NCI-H1930 (cell line): ENCODE measurements at regions not wholly inside any gene's neighbourhood (a gene's known extent, or its start where the extent isn't known, plus 50 kb on each side); places are given as distances from the start of the nearest gene placed in this dataset.

Experiments used
- DNase-seq, 2 experiments: peaks; one replicate each; lab custom pipeline; 2025; lab: John Stamatoyannopoulos, UW

DNA sequence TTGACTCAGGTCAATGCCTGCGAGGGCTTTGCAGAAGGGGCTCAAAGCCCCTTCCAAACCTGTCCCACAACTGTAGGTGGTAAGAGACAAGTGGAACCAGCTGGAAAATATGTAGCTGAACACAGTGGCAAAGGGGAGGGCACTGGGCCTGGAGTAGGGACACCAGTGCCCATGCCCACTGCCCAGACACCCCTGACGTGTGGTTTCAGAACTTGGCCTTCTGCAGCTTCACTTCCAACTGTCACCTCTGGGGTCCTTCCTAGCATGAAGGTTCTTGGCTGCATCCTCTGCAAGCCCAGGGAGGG is 233.1 kb upstream of the IRX1 start:
- no peak for DNase-seq

DNA sequence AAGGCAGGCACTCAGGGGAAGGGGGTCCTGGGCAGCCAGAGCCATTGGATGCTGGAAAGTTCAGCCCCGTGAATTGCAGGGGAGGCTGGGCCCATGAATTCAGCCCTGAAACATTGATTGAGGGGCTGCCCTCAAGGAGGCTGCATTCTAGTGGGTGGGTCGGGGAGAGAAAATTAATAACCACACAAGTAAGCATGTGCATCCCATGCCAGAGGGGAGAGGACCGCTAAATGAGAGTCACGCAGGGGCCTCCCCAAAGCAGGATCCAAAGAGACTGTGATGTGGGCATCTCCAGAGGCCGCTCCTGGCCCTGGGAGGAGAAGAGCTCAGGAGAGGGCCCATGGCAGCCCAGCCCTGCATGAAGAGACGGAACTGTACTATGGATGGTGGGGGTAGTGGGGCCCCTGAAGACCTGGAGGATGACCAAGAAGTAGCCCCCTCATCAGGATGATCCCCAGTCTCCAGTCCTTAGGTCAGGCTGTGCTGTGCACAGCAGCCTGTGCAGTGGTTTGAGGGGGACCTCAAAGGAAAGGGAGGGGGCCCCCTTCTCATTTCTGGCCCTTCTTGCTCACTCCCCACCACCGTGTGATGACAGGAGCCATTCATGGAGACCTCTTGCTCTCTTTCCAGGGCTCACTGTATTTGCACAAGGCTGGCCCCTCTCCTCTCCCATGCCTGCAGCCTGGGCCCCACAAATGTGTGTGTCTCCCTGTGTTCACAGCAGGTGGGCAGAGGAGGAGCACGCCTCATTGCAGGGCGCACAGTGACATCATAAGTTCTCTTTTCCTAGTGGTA is 233.6 kb upstream of the IRX1 start:
- DNase-seq = no peak

DNA sequence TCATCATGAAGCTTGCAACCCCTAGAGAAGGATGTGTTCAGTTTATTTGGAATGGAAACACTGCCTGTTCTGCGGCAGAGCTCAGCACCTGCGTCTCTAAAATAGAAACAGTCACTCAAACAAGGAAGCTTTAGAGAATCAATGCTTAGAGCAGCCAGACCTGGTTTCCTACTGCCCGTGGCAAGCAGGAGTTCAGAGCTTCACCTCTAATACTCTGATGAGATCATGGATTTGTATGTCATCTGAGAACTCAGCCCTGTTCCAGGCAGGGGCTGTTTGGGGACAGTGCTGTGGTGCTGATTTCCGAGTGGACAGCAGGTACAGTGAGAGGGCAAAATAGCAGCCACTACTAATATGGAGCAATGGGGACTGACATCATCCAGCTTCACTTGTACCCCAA is 236.0 kb upstream of the IRX1 start:
- no peak for DNase-seq

DNA sequence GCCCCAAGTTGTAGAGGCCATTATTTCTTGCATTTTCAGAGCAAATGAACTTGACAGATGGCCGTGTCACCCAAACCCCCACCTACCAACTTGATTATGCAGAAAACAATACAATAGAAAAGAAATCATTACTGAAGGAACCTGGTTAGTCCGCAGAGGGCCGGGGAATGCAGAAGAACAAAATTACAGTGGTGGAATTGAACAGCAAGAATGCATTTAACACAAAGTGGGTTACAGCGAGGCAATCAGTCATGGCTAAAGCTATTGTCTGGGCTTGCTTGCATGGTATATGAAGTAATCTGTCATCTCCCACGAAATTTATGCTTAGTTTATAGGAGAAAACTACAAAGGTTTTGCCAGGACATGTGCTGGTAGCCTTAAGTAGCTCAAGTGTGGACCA is 238.3 kb upstream of the IRX1 start:
- no peak for DNase-seq

GRCh38 chr5:3356016-3356415 is 239.6 kb upstream of the IRX1 start:
- DNase-seq = no peak

GRCh38 chr5:3355126-3355525 is 240.5 kb upstream of the IRX1 start:
- DNase-seq = no peak

GRCh38 chr5:3354606-3355005 is 241.0 kb upstream of the IRX1 start:
- no peak for DNase-seq

DNA sequence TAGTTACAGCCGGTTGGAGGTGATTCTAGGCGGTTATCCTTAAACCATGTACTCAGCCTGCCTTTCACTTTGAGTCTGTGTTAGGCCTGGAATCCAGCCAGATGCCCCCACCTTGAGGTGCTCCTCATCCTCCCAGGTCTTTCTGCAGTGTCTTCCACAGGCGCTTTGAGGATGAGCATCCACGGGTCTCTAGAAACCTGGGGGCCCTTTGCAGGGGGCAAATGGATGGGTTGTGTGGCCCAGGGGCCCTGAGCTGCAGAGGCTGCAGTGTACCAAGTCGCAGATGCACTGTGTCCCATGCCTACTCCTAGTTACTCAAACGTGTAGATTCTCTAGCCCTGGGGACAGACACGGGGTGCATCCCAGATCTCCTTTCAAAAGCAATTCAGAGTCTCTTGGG is 242.1 kb upstream of the IRX1 start:
- DNase-seq = no peak

DNA sequence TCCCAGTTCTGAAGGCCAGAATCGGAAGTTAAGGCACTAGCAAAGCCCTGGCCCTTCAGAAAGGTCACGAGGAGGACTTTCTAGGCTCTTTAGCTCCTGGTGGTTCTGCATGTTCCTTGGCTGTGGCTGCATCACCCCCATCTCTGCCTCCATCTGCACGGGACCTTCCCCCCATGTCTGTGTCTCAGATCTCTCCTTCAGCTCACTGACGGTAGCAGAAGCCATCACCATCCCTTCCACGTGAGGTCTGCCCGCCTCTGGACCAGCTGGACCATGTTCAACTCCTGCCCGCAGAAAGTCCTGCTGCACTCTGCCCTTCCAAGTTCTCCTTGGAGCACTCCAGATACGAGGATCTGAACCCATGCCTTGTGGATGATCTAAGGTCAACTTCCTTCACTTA is 242.9 kb upstream of the IRX1 start:
- no peak for DNase-seq

GRCh38 chr5:3351581-3352442 is 243.8 kb upstream of the IRX1 start:
- DNase-seq = no peak

DNA sequence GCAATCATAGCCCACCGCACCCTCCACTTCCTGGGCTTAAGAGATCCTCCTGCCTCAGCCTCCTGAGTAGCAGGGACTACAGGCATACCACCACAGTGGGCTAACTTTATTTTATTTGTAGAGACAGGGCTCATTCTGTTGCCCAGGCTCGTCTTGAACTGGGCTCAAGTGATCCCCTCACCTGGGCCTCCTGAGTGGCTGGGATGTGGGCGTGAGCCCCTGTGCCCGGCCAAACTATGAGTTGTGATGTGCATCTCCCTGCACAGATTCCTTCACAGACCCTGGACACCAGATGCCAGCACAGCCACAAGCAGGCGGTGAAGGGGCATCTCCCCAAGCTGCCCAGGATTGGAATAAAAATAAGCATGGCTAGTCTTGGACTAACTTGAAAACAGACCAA is 244.9 kb upstream of the IRX1 start:
- no peak for DNase-seq

DNA sequence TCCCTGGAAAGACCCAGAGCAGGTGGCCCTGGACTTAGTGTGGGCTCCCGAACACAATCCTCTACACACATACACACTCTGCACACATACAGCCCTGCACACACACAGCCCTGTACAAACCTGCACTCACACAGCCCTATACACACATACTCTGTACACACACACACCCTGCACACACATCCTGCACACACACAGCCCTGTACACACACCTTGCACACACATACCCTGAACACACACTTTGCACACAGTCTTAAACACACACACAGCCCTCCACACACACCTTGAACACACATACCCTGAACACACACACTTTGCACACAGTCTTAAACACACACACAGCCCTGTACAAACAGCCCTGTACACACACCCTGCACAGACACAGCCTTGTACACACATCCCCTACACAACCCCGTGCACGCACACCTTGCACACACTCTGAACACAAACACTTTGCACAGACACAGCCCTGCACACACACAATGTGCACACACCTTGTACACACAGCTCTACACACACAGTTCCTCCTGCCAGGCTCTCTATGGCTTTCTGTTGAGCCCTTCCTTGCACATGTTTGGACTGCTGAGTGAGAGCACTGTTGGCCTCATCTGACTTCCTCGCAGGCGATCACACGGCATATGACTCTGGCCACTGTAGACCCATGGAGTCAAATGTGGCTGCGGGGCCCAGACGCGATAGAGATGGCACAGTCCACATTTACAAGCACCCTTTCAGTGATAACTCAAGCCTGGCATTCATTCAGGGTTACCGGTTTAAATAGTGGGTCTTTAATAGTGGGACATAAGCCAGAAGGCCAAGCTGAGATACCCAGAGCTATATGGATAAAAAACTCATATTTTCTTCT is 245.7 kb upstream of the IRX1 start:
- DNase-seq = no peak

DNA sequence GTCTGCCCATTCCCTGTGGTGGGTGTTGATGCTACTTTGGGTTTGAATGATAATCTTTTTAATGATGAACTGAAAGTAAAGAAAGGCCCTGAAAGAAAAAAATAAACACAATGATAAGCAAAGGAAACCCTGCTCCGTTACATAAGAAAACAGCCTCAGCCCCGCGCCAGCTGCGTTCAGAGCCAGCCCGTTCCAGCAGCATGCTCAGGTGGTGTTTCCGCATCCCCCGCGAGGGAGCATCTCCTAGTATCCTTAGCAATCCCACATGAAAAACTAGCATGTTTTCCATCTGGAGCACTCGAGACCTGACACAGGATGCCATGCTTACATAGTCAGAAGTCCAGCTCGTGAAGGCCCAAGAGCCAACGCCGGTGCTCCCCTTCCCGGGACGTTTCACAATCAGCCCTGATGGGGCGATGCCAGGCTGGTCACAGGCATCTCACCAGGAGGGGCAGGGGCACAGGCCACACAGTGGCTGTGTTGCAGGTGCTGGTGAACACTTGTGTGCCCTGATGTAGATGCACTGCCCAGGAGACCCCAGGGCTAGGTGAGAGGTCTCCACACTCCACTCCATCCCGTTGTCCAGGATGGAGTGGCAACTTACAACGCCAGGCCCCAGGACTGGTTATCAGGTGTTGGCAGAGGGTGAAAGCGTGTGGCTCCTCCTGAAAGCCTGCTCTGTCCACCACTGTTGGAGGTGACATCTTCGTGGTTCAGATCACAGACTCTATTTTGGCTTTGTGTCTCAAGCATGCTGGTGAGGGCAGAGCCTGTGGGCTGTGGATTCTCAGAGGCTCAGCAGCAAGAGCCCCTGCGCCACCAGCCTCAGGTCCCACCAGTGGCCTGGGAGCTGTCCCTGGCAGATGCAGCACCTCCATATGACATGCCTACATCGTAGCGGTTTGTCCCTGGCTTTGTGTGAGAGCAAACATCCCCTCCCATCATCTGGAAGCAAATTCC is 246.8 kb upstream of the IRX1 start:
- DNase-seq = no peak

GRCh38 chr5:3347741-3348140 is 247.9 kb upstream of the IRX1 start:
- no peak for DNase-seq

DNA sequence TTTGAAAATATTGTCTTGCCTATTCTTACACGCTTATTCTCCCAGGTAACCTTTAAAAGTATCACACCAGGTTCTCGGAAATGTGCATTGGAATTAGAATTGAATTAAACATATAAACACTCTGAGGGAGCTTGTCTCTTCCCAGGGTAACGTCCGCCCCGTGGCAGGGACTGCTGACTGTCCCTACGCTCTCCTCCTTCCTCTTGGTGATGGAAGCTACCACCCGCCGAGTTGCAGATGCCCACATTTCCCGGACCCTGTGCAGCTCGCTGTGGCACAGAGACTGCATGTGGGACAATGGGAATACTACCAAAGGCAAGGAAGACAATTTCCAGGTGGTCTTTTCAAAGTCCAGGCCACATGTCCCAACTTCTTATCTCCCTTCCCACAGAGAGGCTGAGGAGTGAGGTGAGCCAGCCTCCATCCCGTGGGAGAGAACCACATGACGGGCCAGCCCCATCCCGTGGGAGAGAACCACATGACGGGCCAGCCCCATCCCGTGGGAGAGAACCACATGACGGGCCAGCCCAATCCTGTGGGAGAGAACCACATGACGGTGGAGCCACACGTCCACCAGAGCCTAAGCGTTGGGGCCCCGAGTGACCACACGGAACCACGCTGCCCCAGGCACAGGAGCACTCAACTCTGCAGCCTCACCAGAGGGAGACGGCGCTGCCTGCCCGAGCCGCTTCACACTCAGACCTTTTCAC is 249.4 kb upstream of the IRX1 start:
- DNase-seq = no peak

DNA sequence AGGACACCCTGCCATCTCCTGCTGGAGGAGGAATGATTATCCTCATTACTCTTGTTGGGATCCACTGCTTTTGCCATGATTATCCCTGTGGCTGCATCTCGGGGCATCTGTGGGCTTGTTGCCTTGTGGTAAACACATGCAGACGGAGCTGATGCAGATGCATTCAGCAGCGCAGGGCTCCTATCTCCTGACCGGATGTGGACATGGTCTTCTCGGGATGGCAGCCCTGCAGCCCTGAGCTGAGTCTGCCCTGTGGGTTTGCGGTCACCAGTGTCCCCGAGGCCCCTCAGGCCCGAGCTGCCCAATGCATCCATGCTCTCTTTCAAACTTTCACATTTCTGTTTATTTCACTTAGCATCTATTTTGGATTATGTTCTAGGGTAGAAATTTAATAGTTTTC is 250.4 kb upstream of the IRX1 start:
- no peak for DNase-seq

GRCh38 chr5:3344671-3345070 is 251.0 kb upstream of the IRX1 start:
- no peak for DNase-seq

- no peak for DNase-seq
Measured at GRCh38 chr5:3343911-3344310, 251.7 kb upstream of the IRX1 start.

- DNase-seq = no peak
Measured at GRCh38 chr5:3343211-3343610, 252.4 kb upstream of the IRX1 start.

- DNase-seq = no peak
Measured at GRCh38 chr5:3342271-3343100, 253.1 kb upstream of the IRX1 start.
